GM03348 (cell line): ENCODE measurements at regions not wholly inside any gene's neighbourhood (a gene's known extent, or its start where the extent isn't known, plus 50 kb on each side); places are given as distances from the start of the nearest gene placed in this dataset.
"Not testable (repeated sequence)": the region's sequence is repeated elsewhere in the genome, so short reads cannot be mapped to it uniquely, and the experiment has no call there.

ENCODE experiments used
- DNase-seq: peaks from one replicate; pipeline ENCODE4 v3.0.0; 2012; ENCODE audit warnings: low spot score

DNA sequence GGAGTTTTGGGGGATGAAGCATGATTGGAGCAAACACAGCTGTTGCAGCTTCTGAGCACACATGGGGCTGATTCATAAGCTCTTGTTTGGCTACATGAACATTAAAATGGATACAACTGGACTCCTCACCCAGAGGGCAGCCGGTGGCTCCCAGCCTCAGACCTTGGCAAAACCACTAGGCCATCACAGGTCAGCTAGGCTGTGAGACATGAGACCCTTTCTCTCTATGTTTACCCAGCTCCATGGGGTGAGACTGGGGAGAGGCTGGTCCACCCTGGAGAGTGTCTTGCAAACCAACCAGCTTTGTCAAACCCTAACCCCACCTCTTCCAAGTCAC, 388.7 kb downstream of the PTPRU start:
- no peak for DNase-seq

DNA sequence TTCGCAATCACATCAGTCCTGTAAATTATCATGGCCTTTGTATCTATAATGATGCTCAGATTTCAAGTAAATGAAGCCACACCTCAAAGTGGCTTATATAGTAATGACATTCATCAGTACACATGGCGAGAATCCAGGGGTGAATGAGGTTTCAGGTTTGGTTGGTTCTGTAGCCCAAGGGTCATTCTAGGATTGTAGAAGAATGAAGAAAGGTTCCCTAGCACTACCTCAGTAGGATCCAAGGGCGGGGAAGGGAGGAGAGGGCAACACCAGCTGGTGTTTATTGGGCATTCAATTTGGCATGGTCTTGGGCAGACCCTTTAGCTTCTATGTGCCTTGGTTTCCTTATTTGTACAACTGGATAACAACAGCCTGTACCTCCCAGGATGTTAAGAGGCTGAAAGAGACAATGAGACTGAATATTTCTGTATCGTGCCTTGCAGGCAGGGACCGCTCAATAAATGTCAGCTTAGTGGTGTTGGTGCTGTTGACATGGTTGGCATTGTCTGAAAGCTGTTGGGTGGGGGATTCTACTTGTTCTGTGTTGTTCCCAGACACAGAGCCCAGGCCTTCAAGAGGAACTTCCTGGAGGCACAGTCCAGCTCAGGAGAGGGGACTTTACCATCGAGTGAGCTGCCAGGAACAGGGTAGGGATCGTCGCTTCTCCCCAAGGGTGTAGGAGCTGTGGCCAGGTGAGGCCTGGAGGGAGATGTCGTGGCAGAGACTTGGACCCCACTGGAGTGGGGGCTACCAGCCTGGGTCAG, 388.2 kb downstream of the PTPRU start:
- DNase-seq, result no peak

DNA sequence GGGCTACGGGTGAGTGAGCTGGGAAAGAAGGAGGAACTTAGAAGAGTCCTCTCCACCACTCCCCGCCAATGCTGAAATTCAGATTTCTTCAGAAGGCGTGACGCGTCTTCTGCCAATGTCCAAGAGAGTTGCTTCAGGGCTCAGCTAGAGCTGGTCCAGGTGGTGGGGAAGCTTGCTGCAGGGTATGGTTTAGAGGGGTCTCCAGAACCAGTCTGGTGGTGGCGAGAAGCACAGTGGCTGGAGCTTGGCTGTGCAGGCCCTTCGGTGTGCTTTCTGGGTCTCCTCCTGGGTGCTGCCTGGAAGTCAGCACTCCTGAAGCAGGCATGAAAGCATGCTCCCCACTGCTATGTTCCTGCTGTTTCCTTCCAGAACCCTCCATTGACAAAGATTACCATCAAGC, 387.2 kb downstream of the PTPRU start:
- no peak for DNase-seq

- no peak for DNase-seq
These were observed 385.6 kb downstream of the PTPRU start for GRCh38 chr1:29621826-29622435.

GRCh38 chr1:29620631-29621030, 384.3 kb downstream of the PTPRU start:
- no peak for DNase-seq

GRCh38 chr1:29607236-29607635, 370.9 kb downstream of the PTPRU start:
- no peak for DNase-seq

GRCh38 chr1:29604796-29605195, 368.5 kb downstream of the PTPRU start:
- not testable (repeated sequence) for DNase-seq

DNA sequence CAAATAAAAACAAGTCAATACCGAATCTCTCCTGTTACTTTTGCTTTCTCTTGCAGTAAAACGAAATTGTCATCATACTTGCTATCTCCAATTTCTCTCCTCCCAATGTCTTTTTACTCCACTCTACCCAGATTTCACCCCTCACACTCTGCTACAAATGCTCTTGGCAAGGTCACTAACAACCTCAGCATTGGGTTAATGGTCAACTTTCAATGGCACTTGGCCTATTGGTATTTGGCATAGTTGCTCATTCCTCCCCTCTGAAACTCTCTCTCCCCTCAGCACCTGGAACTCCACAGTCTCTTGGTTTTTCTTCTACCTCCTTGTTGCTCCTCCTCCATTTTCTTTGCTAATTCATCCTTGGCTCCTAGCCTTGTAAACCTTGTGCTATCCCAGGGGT, 367.3 kb downstream of the PTPRU start:
- DNase-seq, result no peak

DNA sequence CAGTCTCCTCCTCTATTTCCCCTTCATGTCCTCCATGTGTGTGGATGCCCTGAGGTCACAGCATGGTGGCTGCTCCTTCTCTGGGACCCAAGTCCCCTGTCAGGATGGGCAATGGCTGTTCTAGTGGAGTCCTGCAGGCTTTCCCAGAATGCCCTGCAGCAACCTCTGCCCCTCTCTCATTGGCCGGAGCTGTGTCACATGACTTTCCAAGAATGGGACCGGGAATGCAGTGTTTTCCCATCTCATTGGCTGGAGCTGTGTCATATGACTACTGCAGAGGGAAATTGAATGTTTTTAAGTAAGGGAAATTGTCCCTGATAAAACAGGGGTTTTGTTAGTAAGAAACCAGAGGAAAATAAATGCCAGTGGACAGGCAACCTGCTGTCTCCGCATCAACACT, 365.9 kb downstream of the PTPRU start:
- DNase-seq, result no peak

GRCh38 chr1:29601021-29601420, 364.7 kb downstream of the PTPRU start:
- DNase-seq, result no peak

- DNase-seq, result no peak
These were observed 363.5 kb downstream of the PTPRU start for GRCh38 chr1:29599826-29600225.

- DNase-seq, result no peak
These were observed 362.7 kb downstream of the PTPRU start for GRCh38 chr1:29599071-29599470.

DNA sequence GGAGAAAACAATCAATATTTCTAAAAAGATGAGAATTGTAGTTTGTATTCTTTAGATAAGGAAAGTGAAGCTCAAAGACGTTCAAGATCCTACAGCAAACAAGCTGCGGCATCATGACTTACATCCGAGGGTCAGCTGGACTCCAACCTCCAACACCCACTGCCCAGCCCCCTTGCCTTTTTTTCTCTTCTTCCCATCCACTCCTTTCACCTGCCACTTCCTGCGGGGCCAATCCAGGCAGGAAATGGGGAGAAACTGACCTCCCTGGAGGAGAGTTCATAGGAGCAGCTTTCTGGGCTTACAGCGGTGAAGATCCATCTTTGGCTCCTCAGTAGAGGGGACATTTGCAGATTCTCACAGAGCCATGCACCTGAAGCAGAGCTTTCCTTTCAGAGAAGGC, 361.5 kb downstream of the PTPRU start:
- DNase-seq, result no peak

DNA sequence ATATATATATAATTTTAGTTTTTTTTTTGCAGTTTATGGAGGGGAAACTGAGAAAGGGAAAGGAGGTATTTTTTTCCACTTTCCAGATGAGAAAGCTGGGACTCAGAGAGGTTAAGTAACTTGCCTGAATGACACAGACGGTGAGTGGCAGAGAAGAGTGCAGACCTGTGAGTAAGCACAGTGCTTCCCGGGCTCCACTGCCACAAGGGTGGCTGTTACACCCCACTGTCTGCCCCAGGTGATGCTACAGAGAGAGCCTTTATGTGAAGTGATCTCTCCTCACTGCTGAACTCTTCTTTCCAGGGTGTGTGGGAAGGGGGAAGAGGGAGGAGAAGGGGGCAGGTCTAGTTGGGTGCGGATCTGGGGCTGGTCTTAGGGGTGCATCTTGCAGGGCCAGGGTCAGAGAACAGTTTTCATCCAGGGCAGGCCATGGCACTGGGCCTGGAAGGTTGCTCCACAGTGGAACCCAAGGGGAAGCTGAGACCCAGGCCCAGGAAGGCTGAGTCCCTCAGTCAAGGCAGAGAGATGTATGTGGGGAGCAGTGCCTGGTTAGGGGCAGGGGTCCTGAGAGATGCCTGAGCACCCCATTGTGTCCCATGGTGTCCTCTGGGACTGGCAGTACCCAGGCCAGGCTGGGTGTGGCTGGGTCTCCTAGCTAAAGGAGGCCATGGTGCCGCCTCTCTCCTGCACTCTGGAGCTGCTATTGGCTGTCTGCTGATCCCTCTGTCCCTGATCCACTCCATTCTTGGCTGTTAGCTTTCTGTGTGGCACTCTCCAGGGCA, 357.5 kb downstream of the PTPRU start:
- no peak for DNase-seq

- no peak for DNase-seq
These were observed 356.4 kb downstream of the PTPRU start for GRCh38 chr1:29592731-29593130.

- no peak for DNase-seq
These were observed 355.9 kb downstream of the PTPRU start for GRCh38 chr1:29592261-29592615.

- DNase-seq, result no peak
These were observed 355.4 kb downstream of the PTPRU start for GRCh38 chr1:29591601-29592260.

GRCh38 chr1:29590583-29591565, 354.6 kb downstream of the PTPRU start:
- DNase-seq, result no peak

DNA sequence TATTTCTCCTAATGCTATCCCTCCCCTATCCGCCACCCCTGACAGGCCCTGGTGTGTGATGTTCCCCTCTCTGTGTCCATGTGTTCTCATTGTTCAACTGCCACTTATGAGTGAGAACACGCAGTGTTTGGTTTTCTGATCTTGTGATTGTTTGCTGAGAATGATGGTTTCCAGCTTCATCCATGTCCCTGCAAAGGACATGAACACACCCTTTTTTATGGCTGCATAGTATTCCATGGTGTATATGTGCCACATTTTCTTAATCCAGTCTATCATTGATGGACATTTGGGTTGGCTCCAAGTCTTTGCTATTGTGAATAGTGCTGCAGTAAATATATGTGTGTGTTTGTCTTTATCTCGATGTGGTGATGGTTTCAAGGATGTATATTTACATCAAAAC, 353.4 kb downstream of the PTPRU start:
- DNase-seq, result not testable (repeated sequence)

DNA sequence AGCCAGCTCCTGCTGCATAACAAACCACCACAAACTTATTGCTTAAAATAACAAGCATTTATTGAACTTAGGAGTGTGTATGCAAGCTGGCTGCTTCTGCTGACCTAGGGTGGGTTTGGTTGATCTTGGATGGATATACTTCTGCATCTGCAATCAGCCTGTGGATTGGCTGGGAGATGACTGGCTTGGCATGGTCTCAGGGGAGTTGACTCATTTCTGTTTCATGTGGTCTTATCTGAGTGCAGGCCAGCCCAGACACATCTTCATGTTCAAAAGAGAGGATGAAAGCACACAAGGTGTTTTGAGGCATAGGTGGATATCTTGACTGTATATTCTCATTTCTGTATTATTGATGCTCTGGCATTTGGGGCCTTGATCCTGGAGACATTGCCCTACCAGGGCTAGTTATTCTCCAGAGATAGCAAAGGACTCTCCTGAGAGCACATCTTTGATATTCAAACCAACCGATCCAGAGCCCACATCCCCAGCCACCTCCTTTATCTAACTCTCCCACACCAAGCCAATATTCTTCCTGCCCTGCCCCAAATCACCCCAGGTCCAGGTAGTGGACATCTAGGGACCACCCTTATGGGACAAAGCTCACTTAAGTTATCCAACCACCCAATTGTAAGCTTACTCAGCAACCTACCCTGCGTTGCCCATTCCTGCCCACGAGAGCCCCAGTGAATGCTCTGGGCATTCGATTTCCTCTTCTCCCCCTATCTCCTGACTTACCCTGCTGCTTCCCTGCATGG, 350.8 kb downstream of the PTPRU start:
- no peak for DNase-seq

DNA sequence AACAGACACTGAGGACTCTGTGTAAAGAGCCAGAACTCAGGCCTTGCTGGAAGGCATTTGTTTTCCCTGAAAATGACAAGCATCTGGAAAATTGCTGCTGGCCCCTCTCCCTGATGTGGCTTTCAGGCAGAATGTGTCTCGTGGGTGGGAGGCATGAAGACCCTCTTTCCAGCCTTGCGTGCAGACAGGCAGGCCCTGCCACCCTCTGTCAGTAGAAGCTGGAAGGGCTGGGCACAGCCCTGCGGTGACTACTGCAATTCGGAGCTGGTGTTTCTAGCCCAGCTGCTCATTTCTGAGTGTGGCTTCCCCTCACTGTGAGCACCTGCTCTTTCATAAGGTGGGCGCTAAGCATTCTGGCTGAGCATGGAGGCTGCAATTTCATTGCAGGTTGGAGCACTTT, 349.9 kb downstream of the PTPRU start:
- no peak for DNase-seq
